ENCODE measurements at regions not wholly inside any gene's neighbourhood (a gene's known extent, or its start where the extent isn't known, plus 50 kb on each side); places are given as distances from the start of the nearest gene placed in this dataset.

DNA sequence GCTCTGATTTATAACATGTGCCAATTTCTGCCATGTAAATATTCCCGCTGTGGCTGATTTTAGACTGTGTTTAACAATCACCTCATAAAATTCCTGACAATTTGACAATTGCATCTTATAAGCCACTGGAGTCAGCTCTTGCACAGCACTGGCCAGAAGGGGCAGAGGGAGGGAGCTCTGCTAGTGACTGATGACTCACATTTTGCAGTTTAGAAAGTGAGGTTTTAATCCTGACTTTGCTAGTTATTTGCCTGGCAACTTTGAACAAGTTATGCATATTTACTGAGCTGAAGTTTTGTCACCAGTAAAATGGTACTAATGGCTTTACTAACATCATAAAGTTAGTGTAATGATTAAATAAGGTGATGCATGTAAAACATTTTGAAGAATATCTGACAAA, 452.3 kb downstream of the CNTNAP4 start:
- no peak overlapping the region for H3K27ac ChIP-seq (ENCODE audit: low read depth, low read length, poor library complexity, severe bottlenecking)
- H3K27me3 ChIP-seq (ENCODE audit: insufficient read depth, low read length) = no peaks in the 10 kb centered on the region
- no peak overlapping the region for H3K4me3 ChIP-seq (ENCODE audit: low read depth, low read length, poor library complexity, severe bottlenecking)
- H2AFZ ChIP-seq (ENCODE audit: low read length) = no peak overlapping the region
- H3K4me2 ChIP-seq (ENCODE audit: low read length) = no peak overlapping the region
- H3K79me2 ChIP-seq (ENCODE audit: insufficient read depth, low read length) = no peaks in the 10 kb centered on the region
- no peaks in the 10 kb centered on the region for H3K4me1 ChIP-seq (ENCODE audit: insufficient read depth, low read length, severe bottlenecking)
- no peaks in the 10 kb centered on the region for H4K20me1 ChIP-seq (ENCODE audit: insufficient read depth, low read length)
- no peaks in the 10 kb centered on the region for H3F3A ChIP-seq (ENCODE audit: insufficient read depth, low read length)
- no peak overlapping the region for H3K9ac ChIP-seq (ENCODE audit: low read length)
- H3K9me3 ChIP-seq (ENCODE audit: low read length) = no peaks in the 10 kb centered on the region
- no peaks in the 10 kb centered on the region for H3K36me3 ChIP-seq (ENCODE audit: insufficient read depth, low read length)
- no peak for TF ChIP-seq EZH2 (IDR thresholded peaks at IDR 0.05; ENCODE audit: borderline replicate concordance, low read length)
- no peak for TF ChIP-seq CTCF (IDR thresholded peaks at IDR 0.05; ENCODE audit: low read length)
- H3K9me2 ChIP-seq (ENCODE audit: low read depth, low read length) = no peaks in the 10 kb centered on the region

DNA sequence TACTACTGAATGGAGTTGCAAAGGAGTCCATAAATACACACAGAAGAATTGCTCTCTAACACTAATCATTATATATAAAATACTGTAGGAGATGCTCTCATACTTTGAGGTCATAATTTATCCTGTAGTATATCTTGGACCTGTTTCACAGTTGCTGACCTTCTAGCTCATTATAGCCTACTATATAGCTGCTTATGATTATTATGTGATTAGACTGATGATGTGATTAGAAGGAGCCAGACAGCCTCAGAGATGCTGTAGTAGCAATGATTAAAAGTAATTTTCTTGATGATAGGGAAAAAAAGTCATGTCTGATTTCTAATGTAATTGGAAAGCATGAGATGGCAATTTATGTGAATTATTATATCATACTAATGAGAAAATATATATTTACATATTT, 455.7 kb downstream of the CNTNAP4 start:
- Histone ChIP-seq H4K20me1 (ENCODE audit: insufficient read depth, low read length) (no peaks in the 10 kb centered on the region), H3K79me2 (ENCODE audit: insufficient read depth, low read length) (no peaks in the 10 kb centered on the region), H3K36me3 (ENCODE audit: insufficient read depth, low read length) (no peaks in the 10 kb centered on the region), H3K9ac (ENCODE audit: low read length) (no peak overlapping the region), H3K9me3 (ENCODE audit: low read length) (no peaks in the 10 kb centered on the region), H3K4me1 (ENCODE audit: insufficient read depth, low read length, severe bottlenecking) (no peaks in the 10 kb centered on the region), H3F3A (ENCODE audit: insufficient read depth, low read length) (no peaks in the 10 kb centered on the region), H3K4me2 (ENCODE audit: low read length) (no peak overlapping the region), H3K9me2 (ENCODE audit: low read depth, low read length) (no peaks in the 10 kb centered on the region), H3K27ac (ENCODE audit: low read depth, low read length, poor library complexity, severe bottlenecking) (no peak overlapping the region), H2AFZ (ENCODE audit: low read length) (no peak overlapping the region), H3K4me3 (ENCODE audit: low read depth, low read length, poor library complexity, severe bottlenecking) (no peak overlapping the region), H3K27me3 (ENCODE audit: insufficient read depth, low read length) (no peaks in the 10 kb centered on the region)
- TF ChIP-seq CTCF (IDR thresholded peaks at IDR 0.05; ENCODE audit: low read length) (no peak), EZH2 (IDR thresholded peaks at IDR 0.05; ENCODE audit: borderline replicate concordance, low read length) (no peak)

DNA sequence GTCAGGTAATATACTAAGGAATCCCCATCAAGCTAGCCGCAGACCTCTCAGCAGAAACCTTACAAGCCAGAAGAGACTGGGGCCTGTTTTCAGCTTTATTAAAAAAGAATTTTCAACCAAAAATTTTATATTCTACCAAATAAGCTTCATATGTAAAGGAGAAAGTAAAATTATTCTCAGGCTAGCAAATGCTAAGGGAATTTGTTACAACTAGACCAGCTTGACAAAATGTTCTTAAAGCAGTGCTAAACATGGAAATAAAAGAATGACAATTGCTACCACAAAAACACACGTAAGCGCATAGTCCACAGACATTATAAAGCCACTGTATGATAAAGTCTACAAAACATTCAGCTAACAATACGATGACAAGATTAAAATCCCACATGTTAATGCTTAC, 449.4 kb upstream of the MON1B start:
- Histone ChIP-seq H3K4me3 (ENCODE audit: low read depth, low read length, poor library complexity, severe bottlenecking) (no peak overlapping the region), H4K20me1 (ENCODE audit: insufficient read depth, low read length) (no peaks in the 10 kb centered on the region), H3K4me1 (ENCODE audit: insufficient read depth, low read length, severe bottlenecking) (no peaks in the 10 kb centered on the region), H3K27ac (ENCODE audit: low read depth, low read length, poor library complexity, severe bottlenecking) (no peak overlapping the region), H3F3A (ENCODE audit: insufficient read depth, low read length) (no peaks in the 10 kb centered on the region), H3K27me3 (ENCODE audit: insufficient read depth, low read length) (no peaks in the 10 kb centered on the region), H3K4me2 (ENCODE audit: low read length) (no peak overlapping the region), H3K9me2 (ENCODE audit: low read depth, low read length) (no peaks in the 10 kb centered on the region), H3K9me3 (ENCODE audit: low read length) (no peaks in the 10 kb centered on the region), H2AFZ (ENCODE audit: low read length) (no peak overlapping the region), H3K9ac (ENCODE audit: low read length) (no peak overlapping the region), H3K36me3 (ENCODE audit: insufficient read depth, low read length) (no peaks in the 10 kb centered on the region), H3K79me2 (ENCODE audit: insufficient read depth, low read length) (no peaks in the 10 kb centered on the region)
- TF ChIP-seq EZH2 (IDR thresholded peaks at IDR 0.05; ENCODE audit: borderline replicate concordance, low read length) (no peak), CTCF (IDR thresholded peaks at IDR 0.05; ENCODE audit: low read length) (no peak)

Measured in OCI-LY1 (cell line).